Ovary (tissue), 7 donors: ENCODE measurements at regions not wholly inside any gene's neighbourhood (a gene's known extent, or its start where the extent isn't known, plus 50 kb on each side); places are given as distances from the start of the nearest gene placed in this dataset.

Source experiments
- DNase-seq, 5 donors: peaks; one replicate each; pipeline ENCODE4 v3.0.0-alpha.2; 2019 to 2020
- H3K27ac ChIP-seq, 2 donors: fragments of 200-600 bp; one replicate each; pipeline versions ENCODE4 v1.5.1 to v1.8.0; 2019 to 2022
- H3K27me3 ChIP-seq: fragments of 200-600 bp; one replicate; pipeline ENCODE4 v1.8.0; 2022
- H3K36me3 ChIP-seq: fragments of 200-600 bp; sonication (generic); one replicate; pipeline ENCODE4 v1.5.1; 2019
- H3K4me1 ChIP-seq: one replicate; pipeline ENCODE4 v1.8.1; 2013; ENCODE audit warnings: mild to moderate bottlenecking, moderate library complexity; ENCODE audit not compliant: insufficient read depth
- H3K4me3 ChIP-seq: fragments of 200-600 bp; sonication (generic); one replicate; pipeline ENCODE4 v1.5.1; 2017
- H3K9me3 ChIP-seq, 2 donors: fragments of 200-600 bp in 1 of 2; sonication (generic) in 1 of 2; one replicate each; pipeline versions ENCODE4 v1.5.1 to v1.8.1; 2013 to 2019; ENCODE audit warnings: mild to moderate bottlenecking in 1 of 2, moderate library complexity in 1 of 2
- EP300 ChIP-seq: sonication (generic); formaldehyde crosslinking; IDR thresholded peaks from one replicate; pipeline ENCODE4 v1.6.1; 2017; ENCODE audit warnings: antibody characterized with exemption
- POLR2A ChIP-seq: fragments of 450-650 bp; IDR thresholded peaks from one replicate; pipeline ENCODE4 v1.6.1; 2017; ENCODE audit warnings: antibody characterized with exemption, mild to moderate bottlenecking, moderate library complexity
- WGBS, 3 donors: extraction: QIAGEN DNeasy Blood & Tissue Kit in 1 of 3; methylation state at CpG; one replicate each; pipeline versions ENCODE4 v1.1.5 to v1.1.7; 2013 to 2017; 5-methylcytosine and 5-hydroxymethylcytosine counted together
- intact Hi-C, 4 donors: fragments of 100-400 bp; cut with DNase I; formaldehyde crosslinking; loops; one replicate each; pipeline versions ENCODE4 v1.11.0 to v1.15.1; 2022 to 2023
- TF ChIP-seq, protein P1 (sequence below), 3 donors: fragments of 450-650 bp in 2 of 3; fragments of 200-600 bp in 1 of 3; IDR thresholded peaks; one replicate each; pipeline versions ENCODE4 v1.5.1 to v1.8.0; 2016 to 2022; ENCODE audit warnings: antibody characterized with exemption in 3 of 3, mild to moderate bottlenecking in 1 of 3
- donor health status: DM: no; HTN: no; CAD: no; lungs with moderate emphysema.
- donor health status: DM: no; HTN: no; CAD: no.
- donor health status: Bipolar disorder and iron deficiency.
- donor health status: DM: no; HTN: no; CAD: no.
- donor health status: DM: yes; HTN: yes; CAD: no.

DNA sequence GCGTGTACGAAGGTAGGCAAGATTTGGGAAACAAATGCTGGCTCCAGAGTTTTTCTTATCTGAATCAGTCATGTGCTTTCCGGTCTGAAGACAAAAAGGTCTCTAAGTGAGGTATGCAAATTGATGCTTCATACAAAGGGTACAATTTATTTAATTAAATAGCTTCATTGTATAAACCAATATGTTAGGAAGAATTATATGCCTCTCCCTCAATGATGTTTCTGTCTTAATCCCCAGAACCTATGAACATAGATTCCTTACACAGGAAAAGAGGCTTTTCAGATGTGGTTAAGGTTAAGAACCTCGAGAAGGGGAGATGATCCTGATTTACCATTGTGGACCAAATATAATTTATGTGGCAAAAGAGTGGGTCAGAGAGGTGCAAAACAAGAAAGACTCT, 543.5 kb upstream of the PCDH10 start:
- Histone ChIP-seq H3K4me1 (no peaks in the 10 kb centered on the region), H3K9me3 (no peaks in the 10 kb centered on the region), H3K27me3 (no peaks in the 10 kb centered on the region), H3K36me3 (no peaks in the 10 kb centered on the region), H3K4me3 (no peak overlapping the region), H3K27ac (no peak overlapping the region)
- intact Hi-C loops, result no loop called here
- DNase-seq, result no peak
- TF ChIP-seq, protein P1, sequence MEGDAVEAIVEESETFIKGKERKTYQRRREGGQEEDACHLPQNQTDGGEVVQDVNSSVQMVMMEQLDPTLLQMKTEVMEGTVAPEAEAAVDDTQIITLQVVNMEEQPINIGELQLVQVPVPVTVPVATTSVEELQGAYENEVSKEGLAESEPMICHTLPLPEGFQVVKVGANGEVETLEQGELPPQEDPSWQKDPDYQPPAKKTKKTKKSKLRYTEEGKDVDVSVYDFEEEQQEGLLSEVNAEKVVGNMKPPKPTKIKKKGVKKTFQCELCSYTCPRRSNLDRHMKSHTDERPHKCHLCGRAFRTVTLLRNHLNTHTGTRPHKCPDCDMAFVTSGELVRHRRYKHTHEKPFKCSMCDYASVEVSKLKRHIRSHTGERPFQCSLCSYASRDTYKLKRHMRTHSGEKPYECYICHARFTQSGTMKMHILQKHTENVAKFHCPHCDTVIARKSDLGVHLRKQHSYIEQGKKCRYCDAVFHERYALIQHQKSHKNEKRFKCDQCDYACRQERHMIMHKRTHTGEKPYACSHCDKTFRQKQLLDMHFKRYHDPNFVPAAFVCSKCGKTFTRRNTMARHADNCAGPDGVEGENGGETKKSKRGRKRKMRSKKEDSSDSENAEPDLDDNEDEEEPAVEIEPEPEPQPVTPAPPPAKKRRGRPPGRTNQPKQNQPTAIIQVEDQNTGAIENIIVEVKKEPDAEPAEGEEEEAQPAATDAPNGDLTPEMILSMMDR (IDR thresholded peaks at IDR 0.05), result no peak
- TF ChIP-seq POLR2A (no peak), EP300 (no peak)
- 57 to 63% (median 62%) methylated on average over 4 of the region's 4 CpGs for WGBS, 3 donors

DNA sequence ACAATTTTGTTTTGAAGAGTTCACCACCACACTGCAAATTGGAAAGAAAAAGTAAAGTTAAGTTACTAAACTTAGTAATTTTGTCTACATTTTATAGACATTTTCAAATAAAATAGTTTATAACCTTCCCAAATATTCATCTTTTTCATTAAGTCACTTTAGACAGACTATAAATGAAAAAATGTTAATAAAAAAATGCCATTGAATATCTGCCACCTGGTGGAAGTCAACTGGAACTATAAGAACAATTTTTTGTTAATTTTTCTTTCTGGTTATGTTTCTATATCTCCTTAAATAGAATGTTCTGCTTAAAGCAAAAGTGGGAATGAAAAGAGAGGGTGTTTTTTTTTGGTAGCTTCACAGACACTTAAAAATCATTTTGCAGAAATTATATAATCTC, 534.4 kb upstream of the PCDH10 start:
- Histone ChIP-seq H3K27ac (no peak overlapping the region), H3K4me3 (no peak overlapping the region), H3K9me3 (no peaks in the 10 kb centered on the region), H3K27me3 (no peaks in the 10 kb centered on the region), H3K4me1 (no peaks in the 10 kb centered on the region), H3K36me3 (no peaks in the 10 kb centered on the region)
- DNase-seq, result no peak
- intact Hi-C loops, result no loop called here
- TF ChIP-seq POLR2A (no peak), EP300 (no peak)
- TF ChIP-seq, protein P1 (IDR thresholded peaks at IDR 0.05), result no peak

DNA sequence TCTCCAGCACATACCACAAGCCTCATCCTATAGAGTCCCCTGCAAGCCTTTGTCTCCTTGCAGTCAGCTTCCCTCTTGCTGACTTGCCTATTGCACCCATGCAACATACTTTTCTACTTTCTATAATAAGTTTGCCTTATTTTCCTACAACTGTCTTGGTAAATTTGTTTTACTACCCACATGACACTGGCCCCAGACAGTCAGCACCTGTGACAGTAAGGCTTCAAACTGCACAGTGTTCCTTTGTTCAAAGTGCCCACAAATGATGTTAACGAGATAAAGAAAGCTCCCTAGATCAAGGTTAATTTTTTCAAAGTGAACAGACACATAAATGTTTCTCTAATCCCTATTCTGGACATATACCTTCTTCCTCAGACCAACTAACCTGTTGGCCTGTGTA, 529.1 kb upstream of the PCDH10 start:
- no peaks in the 10 kb centered on the region for H3K36me3 ChIP-seq
- DNase-seq, result no peak
- no peak for TF ChIP-seq POLR2A
- TF ChIP-seq, protein P1 (IDR thresholded peaks at IDR 0.05), result no peak
- no peak for TF ChIP-seq EP300
- intact Hi-C loops, result no loop called here
- no peak overlapping the region for H3K27ac ChIP-seq
- H3K27me3 ChIP-seq, result no peaks in the 10 kb centered on the region
- no peak overlapping the region for H3K4me3 ChIP-seq
- WGBS, 3 donors, result 68 to 70% (median 69%) methylated on average over 1 of the region's 1 CpG
- H3K4me1 ChIP-seq, result no peaks in the 10 kb centered on the region
- no peaks in the 10 kb centered on the region for H3K9me3 ChIP-seq

DNA sequence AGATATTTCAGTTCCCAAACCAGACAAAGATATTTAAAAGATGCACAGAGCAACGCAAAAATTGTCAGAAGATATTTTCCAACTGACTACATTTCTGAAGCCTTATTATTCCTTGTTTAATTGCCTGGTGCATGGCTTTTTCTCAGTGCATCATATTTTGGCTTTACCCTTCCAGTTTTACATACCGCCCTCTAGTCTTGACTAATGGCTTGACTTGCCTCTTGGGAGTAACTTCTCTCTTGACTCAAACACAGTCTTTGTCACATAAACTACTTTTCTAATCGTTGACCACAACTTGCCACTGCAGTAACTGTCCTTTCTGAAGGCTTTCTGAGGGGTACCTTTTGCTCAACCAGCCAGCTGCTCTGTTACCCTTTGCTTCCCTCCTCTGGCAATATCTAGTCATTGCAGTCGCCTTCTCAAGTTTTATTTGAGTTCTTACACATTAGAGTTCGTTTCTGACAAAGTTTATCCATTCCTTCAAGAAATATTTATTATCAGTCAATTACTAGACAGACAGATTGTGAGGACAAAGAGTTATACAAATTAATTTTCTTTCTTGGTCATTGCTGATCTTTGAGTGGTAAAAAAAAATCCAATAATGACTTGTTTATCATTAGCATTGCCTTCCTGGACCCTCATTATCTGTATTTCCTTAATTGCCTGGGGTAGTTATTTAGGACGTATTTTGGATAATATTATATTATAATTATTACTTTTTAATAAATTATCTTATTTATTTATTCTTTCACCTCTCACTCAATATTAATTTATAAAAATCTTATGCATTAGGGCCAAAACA, 506.9 kb upstream of the PCDH10 start:
- no peaks in the 10 kb centered on the region for H3K27me3 ChIP-seq
- WGBS, 3 donors, result 14 to 20% (median 17%) methylated on average over 6 of the region's 6 CpGs
- no peak overlapping the region for H3K4me3 ChIP-seq
- intact Hi-C loops, result no loop called here
- no peaks in the 10 kb centered on the region for H3K9me3 ChIP-seq
- no peak for DNase-seq
- no peaks in the 10 kb centered on the region for H3K36me3 ChIP-seq
- no peaks in the 10 kb centered on the region for H3K4me1 ChIP-seq
- TF ChIP-seq POLR2A, result no peak
- no peak overlapping the region for H3K27ac ChIP-seq

DNA sequence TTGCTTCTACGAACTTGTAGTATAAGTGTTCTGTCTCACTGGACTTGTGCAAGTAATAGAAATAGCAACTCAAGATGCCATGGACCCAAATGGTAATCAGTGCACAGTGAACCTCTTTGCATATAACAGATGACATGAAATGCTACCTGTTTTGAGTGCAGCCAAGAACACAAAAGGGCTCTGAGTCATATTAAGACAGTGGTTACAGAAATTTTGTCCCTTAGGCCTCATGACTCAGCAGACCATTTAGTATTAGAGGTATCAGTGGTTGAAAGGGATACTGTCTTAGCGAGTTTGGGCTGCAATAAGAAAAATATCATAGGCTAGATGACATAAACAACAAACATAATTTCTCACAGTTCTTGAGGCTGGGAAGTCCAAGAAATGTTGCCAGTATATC, 502.9 kb upstream of the PCDH10 start:
- no peak overlapping the region for H3K27ac ChIP-seq
- TF ChIP-seq POLR2A (no peak), EP300 (no peak)
- TF ChIP-seq, protein P1 (IDR thresholded peaks at IDR 0.05), result no peak
- no peaks in the 10 kb centered on the region for H3K36me3 ChIP-seq
- no peak overlapping the region for H3K4me3 ChIP-seq
- H3K27me3 ChIP-seq, result no peaks in the 10 kb centered on the region
- no peaks in the 10 kb centered on the region for H3K9me3 ChIP-seq
- H3K4me1 ChIP-seq, result no peaks in the 10 kb centered on the region
- intact Hi-C loops, result no loop called here
- 75 to 87% (median 79%) methylated on average over 2 of the region's 2 CpGs for WGBS, 3 donors
- no peak for DNase-seq
